Hematopoietic multipotent progenitor cell treated with erythropoietin and hydrocortisone succinate and interleukin-3 and kit ligand, for 17 days (in vitro differentiated cells): ENCODE measurements at regions not wholly inside any gene's neighbourhood (a gene's known extent, or its start where the extent isn't known, plus 50 kb on each side); places are given as distances from the start of the nearest gene placed in this dataset.

ENCODE experiments used
- DNase-seq: peaks from one replicate; pipeline ENCODE4 v3.0.0-alpha.2; 2015; ENCODE audit warnings: low spot score

- DNase-seq = no peak
These were observed 112.9 kb upstream of the IQCM start for GRCh38 chr4:149928507-149928906.

GRCh38 chr4:149931431-149931830 lies 115.8 kb upstream of the IQCM start:
- no peak for DNase-seq

- DNase-seq = no peak
These were observed 116.5 kb upstream of the IQCM start for GRCh38 chr4:149932188-149932587.

GRCh38 chr4:149933120-149933519 lies 117.5 kb upstream of the IQCM start:
- DNase-seq = no peak

GRCh38 chr4:149933883-149934282 lies 118.2 kb upstream of the IQCM start:
- DNase-seq = no peak

- no peak for DNase-seq
These were observed 128.9 kb upstream of the DCLK2 start for GRCh38 chr4:149949381-149949780.

GRCh38 chr4:149951152-149951900 lies 126.9 kb upstream of the DCLK2 start:
- DNase-seq = no peak

- no peak for DNase-seq
These were observed 126.1 kb upstream of the DCLK2 start for GRCh38 chr4:149952101-149952500.

GRCh38 chr4:149952716-149953115 lies 125.5 kb upstream of the DCLK2 start:
- DNase-seq = no peak

GRCh38 chr4:149955780-149956390 lies 122.4 kb upstream of the DCLK2 start:
- DNase-seq = no peak

GRCh38 chr4:149956678-149957077 lies 121.6 kb upstream of the DCLK2 start:
- DNase-seq = no peak

- DNase-seq = no peak
These were observed 116.2 kb upstream of the DCLK2 start for GRCh38 chr4:149961876-149962597.

- no peak for DNase-seq
These were observed 114.0 kb upstream of the DCLK2 start for GRCh38 chr4:149964001-149964796.

GRCh38 chr4:149965206-149965605 lies 113.0 kb upstream of the DCLK2 start:
- DNase-seq = no peak

GRCh38 chr4:149972407-149972806 lies 105.8 kb upstream of the DCLK2 start:
- DNase-seq = no peak

- DNase-seq = no peak
These were observed 105.1 kb upstream of the DCLK2 start for GRCh38 chr4:149973181-149973580.

GRCh38 chr4:149975172-149975571 lies 103.1 kb upstream of the DCLK2 start:
- DNase-seq = no peak

- no peak for DNase-seq
These were observed 98.0 kb upstream of the DCLK2 start for GRCh38 chr4:149980121-149980682.

GRCh38 chr4:149980941-149981340 lies 97.3 kb upstream of the DCLK2 start:
- peak; percentile 52 for DNase-seq

- no peak for DNase-seq
These were observed 94.8 kb upstream of the DCLK2 start for GRCh38 chr4:149983401-149983800.

- no peak for DNase-seq
These were observed 94.3 kb upstream of the DCLK2 start for GRCh38 chr4:149983931-149984330.

- DNase-seq = no peak
These were observed 92.3 kb upstream of the DCLK2 start for GRCh38 chr4:149985981-149986380.
